ENCODE measurements at regions not wholly inside any gene's neighbourhood (a gene's known extent, or its start where the extent isn't known, plus 50 kb on each side); places are given as distances from the start of the nearest gene placed in this dataset.

DNA sequence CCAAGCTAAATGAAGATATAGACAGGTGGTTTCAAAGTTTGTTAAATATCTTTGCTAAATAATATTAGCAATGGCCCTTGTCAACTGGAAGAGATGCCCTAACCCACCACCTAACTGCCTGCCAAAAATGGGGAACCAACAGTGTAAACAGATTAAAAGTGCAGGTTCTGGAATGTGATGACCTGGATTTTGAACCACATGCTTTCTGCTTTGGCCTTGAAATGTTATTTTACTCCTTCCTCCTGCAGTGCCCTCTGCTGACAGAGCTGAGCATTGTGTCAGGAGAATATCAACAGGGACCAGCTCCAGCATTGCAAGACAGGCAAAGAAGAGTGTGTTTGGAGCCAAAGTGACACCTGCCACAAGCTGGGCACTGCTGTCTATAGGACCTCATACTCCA is 226.6 kb downstream of the MYLK4 start:
- TF ChIP-seq POLR2A (IDR thresholded peaks at IDR 0.05) = no peak
- peak in 1 of 12 donors; percentile 5 for TF ChIP-seq CTCF (IDR thresholded peaks at IDR 0.05)
